Ascending aorta (tissue), 2 donors: ENCODE measurements at regions not wholly inside any gene's neighbourhood (a gene's known extent, or its start where the extent isn't known, plus 50 kb on each side); places are given as distances from the start of the nearest gene placed in this dataset.

Experiments used
- DNase-seq, 2 donors: peaks; one replicate each; pipeline ENCODE4 v3.0.0-alpha.2; 2019; ENCODE audit warnings: low spot score in 2 of 2
- H3K27ac ChIP-seq, 2 donors: fragments of 200-600 bp; sonication (generic); one replicate each; pipeline ENCODE4 v1.5.1; 2016 to 2017; ENCODE audit warnings: mild to moderate bottlenecking in 1 of 2
- H3K27me3 ChIP-seq: fragments of 200-600 bp; sonication (generic); one replicate; pipeline ENCODE4 v1.5.1; 2017
- H3K36me3 ChIP-seq, 2 donors: fragments of 200-600 bp; sonication (generic); one replicate each; pipeline ENCODE4 v1.5.1; 2016
- H3K4me1 ChIP-seq, 2 donors: fragments of 200-600 bp; sonication (generic); one replicate each; pipeline ENCODE4 v1.5.1; 2016 to 2017; ENCODE audit warnings: mild to moderate bottlenecking in 1 of 2
- H3K4me3 ChIP-seq, 2 donors: fragments of 200-600 bp; sonication (generic); one replicate each; pipeline ENCODE4 v1.5.1; 2016 to 2017; ENCODE audit warnings: mild to moderate bottlenecking in 1 of 2
- H3K9me3 ChIP-seq, 2 donors: fragments of 200-600 bp; sonication (generic); one replicate each; pipeline ENCODE4 v1.5.1; 2016
- intact Hi-C: fragments of 100-400 bp; cut with DNase I; formaldehyde crosslinking; loops from one replicate; pipeline ENCODE4 v1.15.1; 2023
- TF ChIP-seq, protein P1 (sequence below), 3 experiments: fragments of 200-600 bp in 2 of 3; fragments of 450-650 bp in 1 of 3; sonication (generic) in 2 of 3; IDR thresholded peaks; one replicate each; pipeline ENCODE4 v1.5.1; 2016 to 2019; ENCODE audit warnings: antibody characterized with exemption in 3 of 3, mild to moderate bottlenecking in 1 of 3, moderate library complexity in 1 of 3

- H3K9me3 ChIP-seq: no peaks in the 10 kb centered on the region
- no peaks in the 10 kb centered on the region for H3K4me1 ChIP-seq
- H3K4me3 ChIP-seq: no peak overlapping the region
- H3K27ac ChIP-seq: no peak overlapping the region
- TF ChIP-seq, protein P1, sequence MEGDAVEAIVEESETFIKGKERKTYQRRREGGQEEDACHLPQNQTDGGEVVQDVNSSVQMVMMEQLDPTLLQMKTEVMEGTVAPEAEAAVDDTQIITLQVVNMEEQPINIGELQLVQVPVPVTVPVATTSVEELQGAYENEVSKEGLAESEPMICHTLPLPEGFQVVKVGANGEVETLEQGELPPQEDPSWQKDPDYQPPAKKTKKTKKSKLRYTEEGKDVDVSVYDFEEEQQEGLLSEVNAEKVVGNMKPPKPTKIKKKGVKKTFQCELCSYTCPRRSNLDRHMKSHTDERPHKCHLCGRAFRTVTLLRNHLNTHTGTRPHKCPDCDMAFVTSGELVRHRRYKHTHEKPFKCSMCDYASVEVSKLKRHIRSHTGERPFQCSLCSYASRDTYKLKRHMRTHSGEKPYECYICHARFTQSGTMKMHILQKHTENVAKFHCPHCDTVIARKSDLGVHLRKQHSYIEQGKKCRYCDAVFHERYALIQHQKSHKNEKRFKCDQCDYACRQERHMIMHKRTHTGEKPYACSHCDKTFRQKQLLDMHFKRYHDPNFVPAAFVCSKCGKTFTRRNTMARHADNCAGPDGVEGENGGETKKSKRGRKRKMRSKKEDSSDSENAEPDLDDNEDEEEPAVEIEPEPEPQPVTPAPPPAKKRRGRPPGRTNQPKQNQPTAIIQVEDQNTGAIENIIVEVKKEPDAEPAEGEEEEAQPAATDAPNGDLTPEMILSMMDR (IDR thresholded peaks at IDR 0.05): no peak
- intact Hi-C loops: no loop called here
- no peaks in the 10 kb centered on the region for H3K36me3 ChIP-seq
- no peak for DNase-seq
- H3K27me3 ChIP-seq: no peaks in the 10 kb centered on the region
Measured at GRCh38 chr21:16072221-16072620, 342.4 kb downstream of the USP25 start.

GRCh38 chr21:16072737-16073136 lies 343.0 kb downstream of the USP25 start:
- DNase-seq: no peak
- H3K27me3 ChIP-seq: no peaks in the 10 kb centered on the region
- no peaks in the 10 kb centered on the region for H3K9me3 ChIP-seq
- TF ChIP-seq, protein P1 (IDR thresholded peaks at IDR 0.05): no peak
- H3K4me3 ChIP-seq: no peak overlapping the region
- H3K27ac ChIP-seq: no peak overlapping the region
- no peaks in the 10 kb centered on the region for H3K36me3 ChIP-seq
- intact Hi-C loops: no loop called here
- no peaks in the 10 kb centered on the region for H3K4me1 ChIP-seq

DNA sequence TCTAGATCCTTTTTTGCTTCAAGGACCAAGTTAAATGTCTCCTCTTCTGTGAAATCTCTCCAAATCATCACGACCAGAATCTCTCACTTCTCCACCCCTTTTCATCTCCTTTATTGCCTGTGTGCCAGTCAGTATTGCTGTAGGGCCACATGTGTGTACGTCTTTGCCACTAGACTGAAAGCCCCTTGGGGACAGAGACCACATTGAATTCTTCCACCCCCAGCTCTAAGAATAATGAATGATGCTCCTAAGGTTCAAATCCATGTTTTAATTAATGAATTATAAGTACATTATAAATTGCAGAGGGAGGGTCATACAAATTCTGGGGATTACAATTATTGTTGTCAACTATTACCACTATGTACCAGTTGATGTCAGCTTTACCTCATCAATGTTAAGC lies 343.8 kb downstream of the USP25 start:
- no peaks in the 10 kb centered on the region for H3K9me3 ChIP-seq
- DNase-seq: no peak
- intact Hi-C loops: no loop called here
- H3K27ac ChIP-seq: no peak overlapping the region
- H3K36me3 ChIP-seq: no peaks in the 10 kb centered on the region
- no peaks in the 10 kb centered on the region for H3K4me1 ChIP-seq
- no peak overlapping the region for H3K4me3 ChIP-seq
- H3K27me3 ChIP-seq: no peaks in the 10 kb centered on the region
- TF ChIP-seq, protein P1 (IDR thresholded peaks at IDR 0.05): no peak

DNA sequence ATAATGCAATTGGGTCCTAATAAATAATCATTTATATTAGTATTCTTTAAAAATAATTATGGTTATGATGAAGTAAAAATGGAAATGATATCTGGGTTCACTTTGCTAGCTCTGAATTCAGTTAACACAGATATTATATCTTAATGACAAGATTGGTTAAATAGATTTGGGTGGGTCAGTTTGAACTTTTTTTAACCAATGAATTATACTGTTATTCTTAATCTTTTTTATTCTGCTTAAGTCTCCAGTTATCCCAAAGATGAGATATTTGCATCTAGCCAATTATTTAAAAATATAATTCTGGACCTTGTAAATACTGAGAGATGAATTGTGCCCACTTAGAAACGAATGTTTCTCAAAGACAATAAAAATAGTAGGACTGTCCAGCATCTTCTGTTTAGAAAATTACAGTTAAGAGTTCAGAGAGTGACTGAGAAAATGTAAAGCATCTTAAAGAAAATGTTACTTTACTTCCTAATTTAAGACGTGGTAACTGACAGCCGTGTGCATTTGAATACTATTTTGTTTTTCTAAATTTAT lies 345.2 kb downstream of the USP25 start:
- TF ChIP-seq, protein P1 (IDR thresholded peaks at IDR 0.05): no peak
- H3K9me3 ChIP-seq: no peaks in the 10 kb centered on the region
- DNase-seq: no peak
- intact Hi-C loops: no loop called here
- H3K4me1 ChIP-seq: no peaks in the 10 kb centered on the region
- no peaks in the 10 kb centered on the region for H3K36me3 ChIP-seq
- H3K4me3 ChIP-seq: no peak overlapping the region
- H3K27ac ChIP-seq: no peak overlapping the region
- H3K27me3 ChIP-seq: no peaks in the 10 kb centered on the region

- Histone ChIP-seq H3K36me3 (no peaks in the 10 kb centered on the region), H3K27ac (no peak overlapping the region), H3K27me3 (no peaks in the 10 kb centered on the region), H3K9me3 (no peaks in the 10 kb centered on the region), H3K4me3 (no peak overlapping the region), H3K4me1 (no peaks in the 10 kb centered on the region)
- DNase-seq: no peak
- intact Hi-C loops: no loop called here
- TF ChIP-seq, protein P1 (IDR thresholded peaks at IDR 0.05): no peak
Measured at GRCh38 chr21:16075649-16076282, 346.0 kb downstream of the USP25 start.
